ENCODE measurements at regions not wholly inside any gene's neighbourhood (a gene's known extent, or its start where the extent isn't known, plus 50 kb on each side); places are given as distances from the start of the nearest gene placed in this dataset.

DNA sequence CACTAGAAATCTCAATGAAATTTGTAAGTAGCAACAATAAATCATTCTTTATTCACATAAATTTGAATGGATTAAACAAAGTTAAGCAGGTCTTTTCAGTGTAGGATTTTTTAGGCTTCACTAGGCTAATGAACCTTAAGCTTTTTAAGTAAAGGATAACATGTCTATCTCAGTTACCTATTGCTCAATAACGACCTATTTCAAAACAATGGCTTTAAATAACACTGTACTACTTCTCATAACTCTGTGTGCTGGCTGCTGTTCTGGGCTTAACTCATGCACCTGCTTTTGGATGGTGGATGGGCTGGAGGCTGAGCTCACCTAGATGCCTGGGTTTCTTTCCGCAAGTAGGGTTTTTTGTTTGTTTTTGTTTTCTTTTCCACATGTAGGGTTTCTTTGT, 495.0 kb upstream of the SLIT2 start:
- H3K4me3 ChIP-seq: no peak overlapping the region
- TF ChIP-seq, protein P1, sequence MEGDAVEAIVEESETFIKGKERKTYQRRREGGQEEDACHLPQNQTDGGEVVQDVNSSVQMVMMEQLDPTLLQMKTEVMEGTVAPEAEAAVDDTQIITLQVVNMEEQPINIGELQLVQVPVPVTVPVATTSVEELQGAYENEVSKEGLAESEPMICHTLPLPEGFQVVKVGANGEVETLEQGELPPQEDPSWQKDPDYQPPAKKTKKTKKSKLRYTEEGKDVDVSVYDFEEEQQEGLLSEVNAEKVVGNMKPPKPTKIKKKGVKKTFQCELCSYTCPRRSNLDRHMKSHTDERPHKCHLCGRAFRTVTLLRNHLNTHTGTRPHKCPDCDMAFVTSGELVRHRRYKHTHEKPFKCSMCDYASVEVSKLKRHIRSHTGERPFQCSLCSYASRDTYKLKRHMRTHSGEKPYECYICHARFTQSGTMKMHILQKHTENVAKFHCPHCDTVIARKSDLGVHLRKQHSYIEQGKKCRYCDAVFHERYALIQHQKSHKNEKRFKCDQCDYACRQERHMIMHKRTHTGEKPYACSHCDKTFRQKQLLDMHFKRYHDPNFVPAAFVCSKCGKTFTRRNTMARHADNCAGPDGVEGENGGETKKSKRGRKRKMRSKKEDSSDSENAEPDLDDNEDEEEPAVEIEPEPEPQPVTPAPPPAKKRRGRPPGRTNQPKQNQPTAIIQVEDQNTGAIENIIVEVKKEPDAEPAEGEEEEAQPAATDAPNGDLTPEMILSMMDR (IDR thresholded peaks at IDR 0.05): no peak
- H3K27me3 ChIP-seq (replicated peaks; ENCODE audit: insufficient read depth): no peaks in the 10 kb centered on the region

GRCh38 chr4:19752599-19752998, 499.1 kb upstream of the SLIT2 start:
- Histone ChIP-seq H3K27me3 (replicated peaks; ENCODE audit: insufficient read depth) (no peaks in the 10 kb centered on the region), H3K4me1 (ENCODE audit: control insufficient read depth in 1 of 2, low read depth in 2 of 2) (no peaks in the 10 kb centered on the region), H3K36me3 (no peaks in the 10 kb centered on the region), H3K27ac (no peak overlapping the region), H3K4me3 (no peak overlapping the region), H3K9me3 (no peaks in the 10 kb centered on the region)
- no peak for DNase-seq (ENCODE audit: low spot score)
- TF ChIP-seq, protein P1 (IDR thresholded peaks at IDR 0.05): no peak
- ATAC-seq (ENCODE audit: insufficient number of reproducible peaks, low FRiP score, low read depth): no peak

More for the DNA sequence above, 495.0 kb upstream of the SLIT2 start:
- H3K36me3 ChIP-seq: no peaks in the 10 kb centered on the region
- DNase-seq (ENCODE audit: low spot score): no peak
- ATAC-seq (ENCODE audit: insufficient number of reproducible peaks, low FRiP score, low read depth): no peak
- H3K4me1 ChIP-seq (ENCODE audit: control insufficient read depth in 1 of 2, low read depth in 2 of 2): no peaks in the 10 kb centered on the region
- H3K27ac ChIP-seq: no peak overlapping the region
- H3K9me3 ChIP-seq: no peaks in the 10 kb centered on the region

- DNase-seq (ENCODE audit: low spot score) (no peak), ATAC-seq (ENCODE audit: insufficient number of reproducible peaks, low FRiP score, low read depth) (no peak)
- TF ChIP-seq, protein P1 (IDR thresholded peaks at IDR 0.05): no peak
- no peak overlapping the region for H3K4me3 ChIP-seq
- H3K27me3 ChIP-seq (replicated peaks; ENCODE audit: insufficient read depth): no peaks in the 10 kb centered on the region
- no peaks in the 10 kb centered on the region for H3K36me3 ChIP-seq
- H3K9me3 ChIP-seq: no peaks in the 10 kb centered on the region
- no peak overlapping the region for H3K27ac ChIP-seq
- H3K4me1 ChIP-seq (ENCODE audit: control insufficient read depth in 1 of 2, low read depth in 2 of 2): no peaks in the 10 kb centered on the region
Observed at GRCh38 chr4:19748519-19749479, 502.9 kb upstream of the SLIT2 start.

DNA sequence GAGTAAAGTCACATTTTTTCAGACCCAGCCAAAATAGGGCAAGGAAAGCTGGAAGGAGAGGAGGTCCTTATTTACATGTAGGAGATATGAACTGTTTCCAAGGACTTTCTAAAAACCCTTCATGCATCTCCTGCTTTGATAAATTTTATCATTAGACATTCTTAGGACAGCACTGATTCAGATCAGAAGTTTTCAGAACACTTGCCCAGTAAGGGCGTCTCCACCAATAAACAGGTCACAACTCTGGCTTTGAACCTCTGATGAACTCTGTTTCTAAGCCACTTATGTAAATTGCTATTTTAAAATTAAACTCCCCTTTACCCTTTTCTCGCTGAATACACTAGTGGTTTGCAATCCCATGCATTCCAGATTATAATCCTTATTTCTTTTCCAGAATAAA, 505.3 kb upstream of the SLIT2 start:
- Histone ChIP-seq H3K27me3 (replicated peaks; ENCODE audit: insufficient read depth) (no peaks in the 10 kb centered on the region), H3K4me3 (no peak overlapping the region), H3K27ac (no peak overlapping the region), H3K4me1 (ENCODE audit: control insufficient read depth in 1 of 2, low read depth in 2 of 2) (no peaks in the 10 kb centered on the region), H3K9me3 (no peaks in the 10 kb centered on the region), H3K36me3 (no peaks in the 10 kb centered on the region)
- no peak for ATAC-seq (ENCODE audit: insufficient number of reproducible peaks, low FRiP score, low read depth)
- TF ChIP-seq, protein P1 (IDR thresholded peaks at IDR 0.05): no peak
- DNase-seq (ENCODE audit: low spot score): no peak

DNA sequence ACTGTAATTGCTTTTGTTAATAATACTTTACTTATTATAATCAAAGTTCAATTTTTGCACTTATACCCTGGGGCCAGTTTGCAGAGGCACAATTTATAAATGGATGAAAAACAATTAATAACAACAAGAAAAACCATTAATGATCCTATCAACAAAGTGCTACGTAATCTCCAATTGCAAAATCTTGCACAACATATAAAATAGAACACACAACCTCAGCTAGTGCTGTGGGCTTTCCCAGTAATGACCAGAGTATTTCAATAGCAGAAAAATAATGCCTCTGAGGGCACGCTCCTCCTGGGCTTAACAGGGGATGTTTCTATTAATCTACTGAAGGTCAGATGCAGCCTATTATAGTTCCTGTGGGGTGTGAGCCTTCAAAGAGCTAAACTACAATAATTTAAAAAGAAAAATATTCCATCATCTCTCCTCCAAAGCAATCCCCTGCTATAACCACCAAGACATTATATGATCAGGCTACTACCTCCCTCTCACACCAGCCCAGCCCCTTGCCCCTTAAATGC, 508.5 kb upstream of the SLIT2 start:
- H3K27ac ChIP-seq: no peak overlapping the region
- no peak overlapping the region for H3K4me3 ChIP-seq
- no peaks in the 10 kb centered on the region for H3K27me3 ChIP-seq (replicated peaks; ENCODE audit: insufficient read depth)
- DNase-seq (ENCODE audit: low spot score) (no peak), ATAC-seq (ENCODE audit: insufficient number of reproducible peaks, low FRiP score, low read depth) (no peak)
- TF ChIP-seq, protein P1 (IDR thresholded peaks at IDR 0.05): no peak
- H3K4me1 ChIP-seq (ENCODE audit: control insufficient read depth in 1 of 2, low read depth in 2 of 2): no peaks in the 10 kb centered on the region
- H3K36me3 ChIP-seq: no peaks in the 10 kb centered on the region
- H3K9me3 ChIP-seq: no peaks in the 10 kb centered on the region
